Endothelial cell of umbilical vein (primary cell): ENCODE measurements at regions not wholly inside any gene's neighbourhood (a gene's known extent, or its start where the extent isn't known, plus 50 kb on each side); places are given as distances from the start of the nearest gene placed in this dataset.

Source experiments
- BruUV-seq: library from RNA; stranded (reverse); fragments of 400-500 nt; replicated peaks from 2 replicates; lab custom pipeline; 2021; lab: Mats Ljungman, UMichigan
- CTCF ChIA-PET: fragments of 300-600, 350-600 bp; sonication (Branson Sonifier 250); formaldehyde crosslinking; loops from one replicate; lab custom pipeline; 2021; ENCODE audit warnings: antibody characterized with exemption, inconsistent platforms; lab: Charles Lee
- POLR2A ChIA-PET: fragments of 300-600, 350-600 bp; sonication (Branson Sonifier 250); formaldehyde crosslinking; loops from one replicate; lab custom pipeline; 2021; ENCODE audit warnings: antibody characterized with exemption, inconsistent platforms; lab: Charles Lee
- DNase-seq: peaks from one replicate; pipeline ENCODE4 v3.0.0-alpha.2; 2011; ENCODE audit warnings: low read depth, low spot score
- FAIRE-seq: peaks from 2 replicates; lab custom pipeline; 2011; peaks lifted over from hg19 to GRCh38; lab: Jason Lieb, UNC
- H2AFZ ChIP-seq: 2 replicates; pipeline ENCODE4 v1.6.0; 2012; ENCODE audit warnings: low read depth, low read length, control low read depth, inconsistent platforms
- H3K27ac ChIP-seq: 2 replicates; pipeline ENCODE4 v1.5.1; 2011; ENCODE audit warnings: low read depth, mild to moderate bottlenecking, control low read depth, low read length, moderate library complexity; ENCODE audit not compliant: insufficient read depth
- H3K27me3 ChIP-seq, 2 experiments: 2 replicates each; pipeline versions ENCODE4 v1.6.0 to v1.6.1; 2011; ENCODE audit warnings: low read length in 2 of 2, mixed read lengths in 1 of 2; ENCODE audit not compliant: control insufficient read depth in 2 of 2, insufficient read depth in 2 of 2
- H3K36me3 ChIP-seq, 2 experiments: 2 replicates in 1 of 2; 3 replicates in 1 of 2; pipeline ENCODE4 v1.5.1; 2011; ENCODE audit warnings: low read length in 2 of 2, mild to moderate bottlenecking in 1 of 2, moderate library complexity in 1 of 2; ENCODE audit not compliant: control insufficient read depth in 2 of 2, insufficient read depth in 2 of 2; ENCODE audit errors: extremely low read depth in 1 of 2
- H3K4me1 ChIP-seq: 3 replicates; pipeline ENCODE4 v1.5.1; 2011; ENCODE audit warnings: mild to moderate bottlenecking, low read length; ENCODE audit not compliant: control insufficient read depth, insufficient read depth; ENCODE audit errors: extremely low read depth
- H3K4me2 ChIP-seq: 2 replicates; pipeline ENCODE4 v1.6.1; 2011; ENCODE audit warnings: low read length, control low read depth, mixed read lengths; ENCODE audit not compliant: insufficient read depth
- H3K4me3 ChIP-seq, 3 experiments: fragments of 200-600 bp in 1 of 3; sonication (generic), shearing (Covaris generic) in 1 of 3; replicated peaks in 1 of 3; 2 replicates each; pipeline ENCODE4 v1.5.1; 2011 to 2016; ENCODE audit warnings: control low read depth in 3 of 3, low read length in 3 of 3, mild to moderate bottlenecking in 2 of 3, inconsistent platforms in 1 of 3, low read depth in 1 of 3, moderate library complexity in 1 of 3; ENCODE audit not compliant: insufficient read depth in 1 of 3
- H3K79me2 ChIP-seq: 2 replicates; pipeline ENCODE4 v1.6.0; 2012; ENCODE audit warnings: low read length, inconsistent platforms; ENCODE audit not compliant: control insufficient read depth, insufficient read depth
- H3K9ac ChIP-seq: replicated peaks from 2 replicates; pipeline ENCODE3; 2011; ENCODE audit warnings: low read length, control low read depth; ENCODE audit not compliant: insufficient read depth; ENCODE audit errors: extremely low read depth
- H3K9me1 ChIP-seq: replicated peaks from 3 replicates; pipeline ENCODE4 v1.6.0; 2011; ENCODE audit warnings: mild to moderate bottlenecking, low read length; ENCODE audit not compliant: control insufficient read depth, insufficient read depth; ENCODE audit errors: extremely low read depth
- H3K9me3 ChIP-seq: replicated peaks from 2 replicates; pipeline ENCODE4 v1.5.1; 2012; ENCODE audit warnings: low read length, inconsistent platforms; ENCODE audit not compliant: control insufficient read depth, insufficient read depth
- H4K20me1 ChIP-seq: replicated peaks from 2 replicates; pipeline ENCODE3; 2011; ENCODE audit warnings: mild to moderate bottlenecking, low read length; ENCODE audit not compliant: control insufficient read depth, insufficient read depth; ENCODE audit errors: extremely low read depth
- EZH2 ChIP-seq: IDR thresholded peaks from 2 replicates; pipeline ENCODE4 v1.6.1; 2012; ENCODE audit warnings: borderline replicate concordance, low read depth, mild to moderate bottlenecking, moderate library complexity, low read length, inconsistent platforms; ENCODE audit not compliant: severe bottlenecking
- FOS ChIP-seq: IDR thresholded peaks from 2 replicates; pipeline ENCODE4 v1.6.1; 2011; ENCODE audit warnings: mild to moderate bottlenecking, low read length, moderate library complexity, borderline replicate concordance; ENCODE audit not compliant: insufficient read depth
- JUN ChIP-seq: IDR thresholded peaks from 2 replicates; pipeline ENCODE4 v1.6.1; 2011; ENCODE audit warnings: borderline replicate concordance, low read depth; ENCODE audit not compliant: insufficient read length, insufficient read depth
- MAX ChIP-seq: IDR thresholded peaks from 2 replicates; pipeline ENCODE4 v1.6.1; 2011; ENCODE audit not compliant: insufficient read depth, insufficient read length
- MYC ChIP-seq: IDR thresholded peaks from one replicate; pipeline ENCODE4 v1.6.1; 2011; ENCODE audit warnings: mild to moderate bottlenecking, low read depth, low read length
- POLR2A ChIP-seq: IDR thresholded peaks from 2 replicates; pipeline ENCODE4 v1.6.1; 2012; ENCODE audit warnings: low read depth, mild to moderate bottlenecking, control low read depth, low read length
- POLR2AphosphoS5 ChIP-seq: IDR thresholded peaks from 2 replicates; pipeline ENCODE4 v1.6.1; 2012; ENCODE audit warnings: low read depth, mild to moderate bottlenecking, control low read depth, low read length, moderate library complexity; ENCODE audit not compliant: insufficient read depth
- dilution Hi-C: fragments of 300-500 bp; cut with MboI; formaldehyde crosslinking; loops from one replicate; pipeline ENCODE4 v1.15.0; 2019; ENCODE audit warnings: low sequenced_read_pairs; ENCODE audit not compliant: extremely low pct_ligation_motif_present
- intact Hi-C: fragments of 100-400 bp; cut with micrococcal nuclease; formaldehyde crosslinking; loops from one replicate; pipeline ENCODE4 v1.10.0; 2022
- TF ChIP-seq, protein P1 (sequence below), 2 donors: IDR thresholded peaks; 1 replicate in 1 of 2; 2 replicates in 1 of 2; pipeline ENCODE4 v1.5.1; 2011; ENCODE audit warnings: low read length in 2 of 2, mild to moderate bottlenecking in 2 of 2, moderate library complexity in 2 of 2, control low read depth in 1 of 2, inconsistent platforms in 1 of 2, low read depth in 1 of 2; ENCODE audit not compliant: insufficient read depth in 1 of 2; ENCODE audit errors: extremely low read depth in 1 of 2

DNA sequence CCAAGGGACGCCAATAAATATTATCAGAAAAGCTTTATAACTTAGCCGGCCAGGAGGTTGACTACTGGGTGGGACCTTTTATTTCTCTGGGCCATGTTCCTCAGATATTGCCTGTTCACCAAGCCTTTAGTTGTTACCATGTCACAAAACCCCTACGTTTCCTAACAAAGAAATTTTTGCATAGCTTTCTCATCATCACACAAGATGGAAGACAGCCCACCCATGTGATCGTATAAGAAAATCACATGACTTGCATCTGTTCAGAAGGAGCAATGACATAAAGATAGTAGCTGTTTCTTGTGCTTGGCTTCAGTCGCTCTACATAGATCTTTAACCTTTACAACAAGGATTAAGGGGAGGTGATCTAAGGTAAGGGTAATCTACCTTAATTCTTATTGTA is 88.9 kb upstream of the NGF start:
- H3K9ac ChIP-seq = no peak overlapping the region
- CTCF ChIA-PET = interaction anchor here (0.6 kb wide), 1 partner anchor 181 kb away, joined by 3 read pairs; no protein-coding TSS in a partner anchor
- dilution Hi-C loops = no loop called here
- no peak for TF ChIP-seq EZH2
- no peak for TF ChIP-seq MAX
- TF ChIP-seq POLR2AphosphoS5 = no peak
- TF ChIP-seq FOS = no peak
- TF ChIP-seq JUN = no peak
- TF ChIP-seq MYC = no peak
- no peak for TF ChIP-seq POLR2A
- TF ChIP-seq, protein P1, sequence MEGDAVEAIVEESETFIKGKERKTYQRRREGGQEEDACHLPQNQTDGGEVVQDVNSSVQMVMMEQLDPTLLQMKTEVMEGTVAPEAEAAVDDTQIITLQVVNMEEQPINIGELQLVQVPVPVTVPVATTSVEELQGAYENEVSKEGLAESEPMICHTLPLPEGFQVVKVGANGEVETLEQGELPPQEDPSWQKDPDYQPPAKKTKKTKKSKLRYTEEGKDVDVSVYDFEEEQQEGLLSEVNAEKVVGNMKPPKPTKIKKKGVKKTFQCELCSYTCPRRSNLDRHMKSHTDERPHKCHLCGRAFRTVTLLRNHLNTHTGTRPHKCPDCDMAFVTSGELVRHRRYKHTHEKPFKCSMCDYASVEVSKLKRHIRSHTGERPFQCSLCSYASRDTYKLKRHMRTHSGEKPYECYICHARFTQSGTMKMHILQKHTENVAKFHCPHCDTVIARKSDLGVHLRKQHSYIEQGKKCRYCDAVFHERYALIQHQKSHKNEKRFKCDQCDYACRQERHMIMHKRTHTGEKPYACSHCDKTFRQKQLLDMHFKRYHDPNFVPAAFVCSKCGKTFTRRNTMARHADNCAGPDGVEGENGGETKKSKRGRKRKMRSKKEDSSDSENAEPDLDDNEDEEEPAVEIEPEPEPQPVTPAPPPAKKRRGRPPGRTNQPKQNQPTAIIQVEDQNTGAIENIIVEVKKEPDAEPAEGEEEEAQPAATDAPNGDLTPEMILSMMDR (IDR thresholded peaks at IDR 0.05; ENCODE audit: extremely low read depth in 1 of 2, insufficient read depth in 1 of 2, low read depth in 1 of 2, low read length in 2 of 2) = no peak
- H3K79me2 ChIP-seq = no peaks in the 10 kb centered on the region
- POLR2A ChIA-PET = no interaction called here
- no peak overlapping the region for H2AFZ ChIP-seq
- peaks cover 28% of the 10 kb centered on the region for H3K4me1 ChIP-seq
- no peak overlapping the region for H3K4me3 ChIP-seq
- no peaks in the 10 kb centered on the region for H3K36me3 ChIP-seq
- H3K9me3 ChIP-seq = no peaks in the 10 kb centered on the region
- H3K9me1 ChIP-seq = no peaks in the 10 kb centered on the region
- H4K20me1 ChIP-seq = no peaks in the 10 kb centered on the region
- intact Hi-C loops = no loop called here
- FAIRE-seq (no peak), DNase-seq (no peak)
- no peak overlapping the region for H3K4me2 ChIP-seq
- H3K27me3 ChIP-seq = no peaks in the 10 kb centered on the region
- no TSS peak for BruUV-seq
- H3K27ac ChIP-seq = peak overlapping the region; percentile 64
